Brain microvascular endothelial cell (primary cell): ENCODE measurements at regions not wholly inside any gene's neighbourhood (a gene's known extent, or its start where the extent isn't known, plus 50 kb on each side); places are given as distances from the start of the nearest gene placed in this dataset.

Experiments used
- DNase-seq: peaks from one replicate; pipeline ENCODE4 v3.0.0-alpha.2; 2020
- H3K27ac ChIP-seq: fragments of 250-450 bp; sonication (Bioruptor Pico); 2 replicates; pipeline ENCODE4 v1.5.1; 2020; ENCODE audit warnings: mild to moderate bottlenecking, moderate library complexity
- H3K27me3 ChIP-seq: fragments of 250-450 bp; sonication (Bioruptor Pico); replicated peaks from 2 replicates; pipeline ENCODE4 v1.5.1; 2020; ENCODE audit warnings: mild to moderate bottlenecking
- H3K36me3 ChIP-seq: fragments of 250-450 bp; sonication (Bioruptor Pico); replicated peaks from 2 replicates; pipeline ENCODE4 v1.5.1; 2020; ENCODE audit warnings: mild to moderate bottlenecking
- H3K4me3 ChIP-seq: 2 replicates; pipeline ENCODE4 v1.5.1; 2011; ENCODE audit warnings: low read depth, mild to moderate bottlenecking, control low read depth, low read length, moderate library complexity
- CTCF ChIP-seq: IDR thresholded peaks from 2 replicates; pipeline ENCODE4 v1.5.1; 2011; ENCODE audit warnings: low read depth, mild to moderate bottlenecking, moderate library complexity, low read length, control low read depth, inconsistent platforms; ENCODE audit errors: missing control alignments
- in situ Hi-C: cut with HindIII; loops from 2 replicates; pipeline ENCODE4 v1.10.0; 2017; ENCODE audit warnings: low sequenced_read_pairs, low pct_ligation_motif_present

DNA sequence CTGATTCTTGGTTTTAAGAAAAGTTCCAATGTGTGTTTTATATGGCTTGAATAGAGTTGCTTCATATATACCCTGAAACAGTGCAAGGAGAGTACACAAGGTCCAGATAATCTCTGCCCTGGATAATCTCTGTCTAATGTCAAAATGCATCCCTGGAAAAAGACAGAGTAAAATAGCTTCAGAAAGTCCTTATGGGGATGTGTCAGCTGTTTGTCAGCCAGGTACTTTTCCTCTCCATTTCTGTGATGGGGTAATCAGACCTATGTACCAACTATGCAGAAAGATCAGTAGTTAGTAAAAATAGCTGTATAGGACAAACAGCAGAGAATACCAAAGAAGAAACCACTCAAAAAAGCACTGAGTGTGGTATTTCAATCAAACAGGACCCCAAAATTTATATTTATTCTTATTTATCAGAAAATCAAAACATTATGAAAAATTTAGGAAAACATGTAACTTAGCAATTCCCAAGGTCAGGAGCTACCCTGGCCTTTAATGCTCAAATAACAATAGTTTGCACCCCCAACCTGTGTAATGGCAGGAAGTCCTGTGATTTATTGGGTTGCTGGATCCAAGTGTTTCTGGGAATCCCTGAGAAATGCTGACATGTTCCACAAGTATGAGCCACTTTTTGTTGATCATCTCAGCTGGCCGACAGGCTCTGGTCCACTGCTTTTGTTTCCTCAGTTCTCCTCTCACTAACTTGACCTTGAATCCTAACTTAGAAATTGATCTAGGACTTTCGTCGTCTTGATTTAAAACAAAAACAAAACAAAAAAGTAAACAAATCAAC lies 69.6 kb downstream of the MDH1 start:
- Histone ChIP-seq H3K27ac (no peak overlapping the region), H3K36me3 (no peaks in the 10 kb centered on the region), H3K4me3 (no peak overlapping the region), H3K27me3 (no peaks in the 10 kb centered on the region)
- in situ Hi-C loops = no loop called here
- no peak for TF ChIP-seq CTCF
- no peak for DNase-seq

GRCh38 chr2:63660060-63660459 lies 71.3 kb downstream of the MDH1 start:
- in situ Hi-C loops = no loop called here
- Histone ChIP-seq H3K27ac (peak overlapping the region; percentile 71), H3K27me3 (no peaks in the 10 kb centered on the region), H3K4me3 (no peak overlapping the region), H3K36me3 (no peaks in the 10 kb centered on the region)
- no peak for DNase-seq
- no peak for TF ChIP-seq CTCF

DNA sequence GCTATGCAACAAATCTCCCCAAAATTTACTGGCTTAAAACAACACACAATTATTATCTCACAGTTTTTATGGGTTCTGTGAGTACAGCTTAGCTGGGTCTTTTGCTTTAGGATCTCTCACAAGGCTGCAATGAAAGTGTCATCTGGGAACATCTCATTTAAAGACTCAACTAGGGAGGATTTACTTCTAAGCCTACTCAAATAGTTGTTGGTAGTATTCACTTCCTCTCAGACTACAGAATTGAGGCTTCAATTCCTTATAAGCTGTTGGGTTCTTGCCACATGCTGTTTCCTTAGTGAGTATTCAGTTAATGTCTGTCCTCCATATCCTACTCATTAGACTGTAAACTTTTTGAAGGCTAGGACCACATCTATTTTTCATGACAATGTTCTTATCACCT lies 72.3 kb downstream of the MDH1 start:
- Histone ChIP-seq H3K4me3 (no peak overlapping the region), H3K27ac (peak overlapping the region; percentile 71), H3K27me3 (no peaks in the 10 kb centered on the region), H3K36me3 (no peaks in the 10 kb centered on the region)
- TF ChIP-seq CTCF = no peak
- in situ Hi-C loops = no loop called here
- DNase-seq = peak; percentile 76

GRCh38 chr2:63662028-63662804 lies 73.5 kb downstream of the MDH1 start:
- no peak overlapping the region for H3K27ac ChIP-seq
- in situ Hi-C loops = no loop called here
- TF ChIP-seq CTCF = no peak
- no peaks in the 10 kb centered on the region for H3K36me3 ChIP-seq
- peak; percentile 43 for DNase-seq
- H3K4me3 ChIP-seq = no peak overlapping the region
- no peaks in the 10 kb centered on the region for H3K27me3 ChIP-seq

- no peak for DNase-seq
- TF ChIP-seq CTCF = no peak
Observed at GRCh38 chr2:63663013-63663864, 74.5 kb downstream of the MDH1 start.

More at GRCh38 chr2:63663013-63663864, 74.5 kb downstream of the MDH1 start:
- Histone ChIP-seq H3K27ac (peak overlapping the region; percentile 8), H3K4me3 (no peak overlapping the region), H3K27me3 (no peaks in the 10 kb centered on the region), H3K36me3 (no peaks in the 10 kb centered on the region)
- in situ Hi-C loops = no loop called here
